ENCODE measurements at regions not wholly inside any gene's neighbourhood (a gene's known extent, or its start where the extent isn't known, plus 50 kb on each side); places are given as distances from the start of the nearest gene placed in this dataset.

DNA sequence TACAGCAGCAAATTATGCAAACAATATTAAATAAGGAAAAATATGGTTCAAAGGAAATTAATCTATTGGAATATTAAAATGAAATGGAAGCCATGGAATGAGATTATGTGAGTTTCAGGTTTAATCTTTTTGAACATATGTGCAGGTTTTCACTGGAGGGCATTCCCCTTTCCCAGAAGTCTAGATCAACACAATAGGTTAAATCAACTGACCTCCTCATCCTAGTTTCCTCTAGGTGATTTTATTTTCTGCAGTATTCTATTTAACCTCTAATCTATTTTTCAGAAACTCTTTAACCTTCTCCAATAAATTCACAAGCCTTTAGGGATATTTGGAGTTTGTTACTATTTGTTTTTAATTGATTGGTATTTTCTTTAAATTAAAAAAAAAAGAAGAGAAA is 2657.6 kb upstream of the PCDH20 start:
- TF ChIP-seq CREB1 (IDR thresholded peaks at IDR 0.05; ENCODE audit: low read depth) (no peak), RAD21 (IDR thresholded peaks at IDR 0.05; ENCODE audit: low read depth) (no peak), CEBPB (IDR thresholded peaks at IDR 0.05) (no peak), EP300 (IDR thresholded peaks at IDR 0.05; ENCODE audit: borderline replicate concordance) (no peak), TCF12 (IDR thresholded peaks at IDR 0.05; ENCODE audit: low read depth) (no peak), TAF1 (IDR thresholded peaks at IDR 0.05; ENCODE audit: low read depth) (no peak), FOXM1 (IDR thresholded peaks at IDR 0.05; ENCODE audit: borderline replicate concordance, low read depth) (no peak), ZBTB7A (IDR thresholded peaks at IDR 0.05; ENCODE audit: low read depth) (no peak)
- TF ChIP-seq, protein P1, sequence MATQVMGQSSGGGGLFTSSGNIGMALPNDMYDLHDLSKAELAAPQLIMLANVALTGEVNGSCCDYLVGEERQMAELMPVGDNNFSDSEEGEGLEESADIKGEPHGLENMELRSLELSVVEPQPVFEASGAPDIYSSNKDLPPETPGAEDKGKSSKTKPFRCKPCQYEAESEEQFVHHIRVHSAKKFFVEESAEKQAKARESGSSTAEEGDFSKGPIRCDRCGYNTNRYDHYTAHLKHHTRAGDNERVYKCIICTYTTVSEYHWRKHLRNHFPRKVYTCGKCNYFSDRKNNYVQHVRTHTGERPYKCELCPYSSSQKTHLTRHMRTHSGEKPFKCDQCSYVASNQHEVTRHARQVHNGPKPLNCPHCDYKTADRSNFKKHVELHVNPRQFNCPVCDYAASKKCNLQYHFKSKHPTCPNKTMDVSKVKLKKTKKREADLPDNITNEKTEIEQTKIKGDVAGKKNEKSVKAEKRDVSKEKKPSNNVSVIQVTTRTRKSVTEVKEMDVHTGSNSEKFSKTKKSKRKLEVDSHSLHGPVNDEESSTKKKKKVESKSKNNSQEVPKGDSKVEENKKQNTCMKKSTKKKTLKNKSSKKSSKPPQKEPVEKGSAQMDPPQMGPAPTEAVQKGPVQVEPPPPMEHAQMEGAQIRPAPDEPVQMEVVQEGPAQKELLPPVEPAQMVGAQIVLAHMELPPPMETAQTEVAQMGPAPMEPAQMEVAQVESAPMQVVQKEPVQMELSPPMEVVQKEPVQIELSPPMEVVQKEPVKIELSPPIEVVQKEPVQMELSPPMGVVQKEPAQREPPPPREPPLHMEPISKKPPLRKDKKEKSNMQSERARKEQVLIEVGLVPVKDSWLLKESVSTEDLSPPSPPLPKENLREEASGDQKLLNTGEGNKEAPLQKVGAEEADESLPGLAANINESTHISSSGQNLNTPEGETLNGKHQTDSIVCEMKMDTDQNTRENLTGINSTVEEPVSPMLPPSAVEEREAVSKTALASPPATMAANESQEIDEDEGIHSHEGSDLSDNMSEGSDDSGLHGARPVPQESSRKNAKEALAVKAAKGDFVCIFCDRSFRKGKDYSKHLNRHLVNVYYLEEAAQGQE (IDR thresholded peaks at IDR 0.05; ENCODE audit: low read depth): no peak
- TF ChIP-seq, protein P2, sequence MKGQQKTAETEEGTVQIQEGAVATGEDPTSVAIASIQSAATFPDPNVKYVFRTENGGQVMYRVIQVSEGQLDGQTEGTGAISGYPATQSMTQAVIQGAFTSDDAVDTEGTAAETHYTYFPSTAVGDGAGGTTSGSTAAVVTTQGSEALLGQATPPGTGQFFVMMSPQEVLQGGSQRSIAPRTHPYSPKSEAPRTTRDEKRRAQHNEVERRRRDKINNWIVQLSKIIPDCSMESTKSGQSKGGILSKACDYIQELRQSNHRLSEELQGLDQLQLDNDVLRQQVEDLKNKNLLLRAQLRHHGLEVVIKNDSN (IDR thresholded peaks at IDR 0.05): no peak
- TF ChIP-seq, protein P3, sequence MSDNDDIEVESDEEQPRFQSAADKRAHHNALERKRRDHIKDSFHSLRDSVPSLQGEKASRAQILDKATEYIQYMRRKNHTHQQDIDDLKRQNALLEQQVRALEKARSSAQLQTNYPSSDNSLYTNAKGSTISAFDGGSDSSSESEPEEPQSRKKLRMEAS (IDR thresholded peaks at IDR 0.05): no peak
